Heart left ventricle (tissue), 13 donors: ENCODE measurements at regions not wholly inside any gene's neighbourhood (a gene's known extent, or its start where the extent isn't known, plus 50 kb on each side); places are given as distances from the start of the nearest gene placed in this dataset.

ENCODE experiments used
- POLR2A ChIP-seq, 2 donors: fragments of 450-650 bp; IDR thresholded peaks; one replicate each; pipeline ENCODE4 v1.6.1; 2017; ENCODE audit warnings: antibody characterized with exemption in 2 of 2, mild to moderate bottlenecking in 2 of 2, moderate library complexity in 2 of 2
- TF ChIP-seq, protein P1 (sequence below), 12 donors: fragments of 200-600 bp; sonication (generic) in 4 of 12; IDR thresholded peaks; one replicate each; pipeline versions ENCODE4 v1.5.0 to v1.8.0; 2018 to 2022; ENCODE audit warnings: antibody characterized with exemption in 12 of 12, mild to moderate bottlenecking in 5 of 12
- donor health status: ischemic (EF 13 %, LVEDD 7.1; RV severe dilation, severe dysfunction).
- donor health status: DM: no; HTN: yes; CAD: no.
- donor health status: DM: no; HTN: no; CAD: no.
- donor health status: ischemic (EF 25% LVEDD 6.9; RV normal size, moderate dysfunction).
- donor health status: ischemic (EF 25% LVEDD 5.7; RV mildly dilated, moderate dysfunction).
- donor health status: ischemic (EF 35%, LVEDD 5.7; RV mildly dilated, moderate dysfunction).
- donor health status: nonischemic (EF 11% LVEDD 7.7; RV severe dilation, severe dysfunction).
- donor health status: DM: yes; HTN: yes; CAD: no.
- donor health status: PGD.
- donor health status: ischemic (EF 29% LVEDD 5.4; RV normal size, mild dysfunction).
- donor health status: nonischemic (EF 23%, LVEDD 6.1; RV moderate dilation, normal function).

- TF ChIP-seq, protein P1, sequence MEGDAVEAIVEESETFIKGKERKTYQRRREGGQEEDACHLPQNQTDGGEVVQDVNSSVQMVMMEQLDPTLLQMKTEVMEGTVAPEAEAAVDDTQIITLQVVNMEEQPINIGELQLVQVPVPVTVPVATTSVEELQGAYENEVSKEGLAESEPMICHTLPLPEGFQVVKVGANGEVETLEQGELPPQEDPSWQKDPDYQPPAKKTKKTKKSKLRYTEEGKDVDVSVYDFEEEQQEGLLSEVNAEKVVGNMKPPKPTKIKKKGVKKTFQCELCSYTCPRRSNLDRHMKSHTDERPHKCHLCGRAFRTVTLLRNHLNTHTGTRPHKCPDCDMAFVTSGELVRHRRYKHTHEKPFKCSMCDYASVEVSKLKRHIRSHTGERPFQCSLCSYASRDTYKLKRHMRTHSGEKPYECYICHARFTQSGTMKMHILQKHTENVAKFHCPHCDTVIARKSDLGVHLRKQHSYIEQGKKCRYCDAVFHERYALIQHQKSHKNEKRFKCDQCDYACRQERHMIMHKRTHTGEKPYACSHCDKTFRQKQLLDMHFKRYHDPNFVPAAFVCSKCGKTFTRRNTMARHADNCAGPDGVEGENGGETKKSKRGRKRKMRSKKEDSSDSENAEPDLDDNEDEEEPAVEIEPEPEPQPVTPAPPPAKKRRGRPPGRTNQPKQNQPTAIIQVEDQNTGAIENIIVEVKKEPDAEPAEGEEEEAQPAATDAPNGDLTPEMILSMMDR (IDR thresholded peaks at IDR 0.05), result no peak
- TF ChIP-seq POLR2A (IDR thresholded peaks at IDR 0.05), result no peak
These were observed 57.5 kb upstream of the GNAQ start for GRCh38 chr9:78089111-78089510.
